Right ventricle myocardium superior (tissue), 1 donor: ENCODE measurements at regions not wholly inside any gene's neighbourhood (a gene's known extent, or its start where the extent isn't known, plus 50 kb on each side); places are given as distances from the start of the nearest gene placed in this dataset.
A peak's percentile ranks its signal among the peaks of the same experiment; 100 is the strongest.

Experiments
- ATAC-seq: fragments of 200-7000 bp; cut with Tn5 transposase; one replicate; pipeline ENCODE4 v1.9.1; 2020; ENCODE audit warnings: mild to moderate bottlenecking; ENCODE audit not compliant: poor library complexity
- DNase-seq: peaks from one replicate; pipeline ENCODE4 v3.0.0-alpha.2; 2020
- intact Hi-C: fragments of 100-400 bp; cut with DNase I; formaldehyde crosslinking; loops from one replicate; pipeline ENCODE4 v1.11.2; 2022
- donor health status: DM: no; HTN: yes; CAD: no; lungs with severe emphysema.

GRCh38 chr15:93985176-93985575 lies 246.2 kb upstream of the MCTP2 start:
- no peak for ATAC-seq
- intact Hi-C loops, result no loop called here
- DNase-seq, result no peak

- ATAC-seq, result no peak
- peak; percentile 44 for DNase-seq
- intact Hi-C loops, result loop anchor here (5.0 kb wide), 1 partner anchor 946 kb away; no protein-coding TSS in a partner anchor
Measured at GRCh38 chr15:93983526-93983925, 247.8 kb upstream of the MCTP2 start.

GRCh38 chr15:93982226-93982727 lies 249.1 kb upstream of the MCTP2 start:
- ATAC-seq, result peak; percentile 81
- intact Hi-C loops, result loop anchor here (5.0 kb wide), 1 partner anchor 945 kb away; no protein-coding TSS in a partner anchor
- peak; percentile 59 for DNase-seq

GRCh38 chr15:93981706-93982105 lies 249.7 kb upstream of the MCTP2 start:
- no peak for ATAC-seq
- intact Hi-C loops, result loop anchor here (5.0 kb wide), 1 partner anchor 944 kb away; no protein-coding TSS in a partner anchor
- DNase-seq, result no peak

GRCh38 chr15:93980261-93980911 lies 251.0 kb upstream of the MCTP2 start:
- peak; percentile 46 for DNase-seq
- peak; percentile 78 for ATAC-seq
- intact Hi-C loops, result loop anchor here (5.0 kb wide), 1 partner anchor 943 kb away; no protein-coding TSS in a partner anchor

- intact Hi-C loops, result no loop called here
- DNase-seq (no peak), ATAC-seq (peak; percentile 46)
Measured at GRCh38 chr15:93974804-93975481, 256.4 kb upstream of the MCTP2 start.

- peak; percentile 53 for DNase-seq
- intact Hi-C loops, result no loop called here
- ATAC-seq, result peak; percentile 79
Measured at GRCh38 chr15:93973287-93973686, 258.1 kb upstream of the MCTP2 start.

- ATAC-seq, result no peak
Measured at GRCh38 chr15:93968773-93969172, 262.6 kb upstream of the MCTP2 start.

GRCh38 chr15:93965304-93965908 lies 266.0 kb upstream of the MCTP2 start:
- ATAC-seq (no peak), DNase-seq (no peak)
- intact Hi-C loops, result no loop called here

More at GRCh38 chr15:93968773-93969172, 262.6 kb upstream of the MCTP2 start:
- no peak for DNase-seq
- intact Hi-C loops, result no loop called here

GRCh38 chr15:93954985-93955571 lies 276.3 kb upstream of the MCTP2 start:
- ATAC-seq, result no peak
- intact Hi-C loops, result no loop called here

GRCh38 chr15:93948726-93949125 lies 282.6 kb upstream of the MCTP2 start:
- intact Hi-C loops, result no loop called here
- ATAC-seq, result no peak
- no peak for DNase-seq

More at GRCh38 chr15:93954985-93955571, 276.3 kb upstream of the MCTP2 start:
- no peak for DNase-seq

GRCh38 chr15:93943586-93943985 lies 287.8 kb upstream of the MCTP2 start:
- DNase-seq (no peak), ATAC-seq (no peak)
- intact Hi-C loops, result no loop called here

- intact Hi-C loops, result no loop called here
- ATAC-seq, result peak; percentile 56
- DNase-seq, result no peak
Measured at GRCh38 chr15:93942269-93942694, 289.1 kb upstream of the MCTP2 start.

- intact Hi-C loops, result no loop called here
- ATAC-seq (peak; percentile 93), DNase-seq (no peak)
Measured at GRCh38 chr15:93941697-93942096, 289.7 kb upstream of the MCTP2 start.

GRCh38 chr15:93940226-93940625 lies 291.1 kb upstream of the MCTP2 start:
- intact Hi-C loops, result no loop called here
- ATAC-seq (no peak), DNase-seq (no peak)

- no peak for DNase-seq
- ATAC-seq, result no peak
- intact Hi-C loops, result no loop called here
Measured at GRCh38 chr15:93932164-93932776, 299.1 kb upstream of the MCTP2 start.

- intact Hi-C loops, result no loop called here
- ATAC-seq, result peak; percentile 94
- DNase-seq, result peak; percentile 55
Measured at GRCh38 chr15:93929375-93930094, 301.8 kb upstream of the MCTP2 start.

GRCh38 chr15:93920204-93920603 lies 311.2 kb upstream of the MCTP2 start:
- intact Hi-C loops, result no loop called here
- DNase-seq, result no peak
- no peak for ATAC-seq
